NCI-H146 treated with DMSO at 0.1 percent for 48 hours (cell line): ENCODE measurements at regions not wholly inside any gene's neighbourhood (a gene's known extent, or its start where the extent isn't known, plus 50 kb on each side); places are given as distances from the start of the nearest gene placed in this dataset.
"Not testable (repeated sequence)": the region's sequence is repeated elsewhere in the genome, so short reads cannot be mapped to it uniquely, and the experiment has no call there.

Experiments used
- DNase-seq: peaks from one replicate; lab custom pipeline; 2025; ENCODE audit not compliant: unreplicated experiment; lab: John Stamatoyannopoulos, UW

DNA sequence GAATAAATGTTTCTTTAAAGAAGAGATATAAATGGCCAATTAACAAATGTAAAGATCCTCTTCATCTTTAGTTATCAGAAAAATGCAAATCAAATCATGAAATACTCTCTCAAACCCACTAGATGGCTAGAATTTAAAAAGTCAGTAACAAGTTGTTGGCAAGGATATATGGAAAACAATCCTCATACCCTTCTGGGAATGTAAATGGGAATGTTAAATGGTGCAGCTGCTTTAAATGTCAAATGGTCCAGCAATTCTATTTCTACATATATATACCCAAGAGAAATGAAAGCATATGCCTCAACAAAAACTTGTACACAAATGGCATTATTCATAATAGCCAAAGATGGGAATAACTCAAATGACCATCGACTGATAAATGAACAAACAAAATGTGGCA, 283.5 kb downstream of the RWDD3 start:
- no peak for DNase-seq

DNA sequence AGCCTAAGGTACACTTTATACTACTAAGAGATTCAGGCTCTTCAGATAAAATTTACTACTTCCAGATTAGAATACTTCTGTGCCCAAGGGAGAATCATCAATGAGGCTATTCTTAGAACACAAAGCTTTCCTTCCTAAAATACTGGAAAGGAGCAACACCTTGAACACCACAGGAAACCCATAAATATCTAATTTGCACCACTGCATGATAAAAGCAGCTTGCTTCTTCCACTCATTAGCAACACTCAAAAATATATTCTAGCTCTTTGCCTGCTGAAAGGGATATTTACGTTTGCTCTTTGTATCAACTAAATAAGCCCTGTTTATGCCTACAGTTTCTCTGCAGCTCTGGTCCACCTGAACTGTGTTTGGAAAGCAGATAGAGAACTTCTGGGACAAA, 284.3 kb downstream of the RWDD3 start:
- DNase-seq, result no peak

DNA sequence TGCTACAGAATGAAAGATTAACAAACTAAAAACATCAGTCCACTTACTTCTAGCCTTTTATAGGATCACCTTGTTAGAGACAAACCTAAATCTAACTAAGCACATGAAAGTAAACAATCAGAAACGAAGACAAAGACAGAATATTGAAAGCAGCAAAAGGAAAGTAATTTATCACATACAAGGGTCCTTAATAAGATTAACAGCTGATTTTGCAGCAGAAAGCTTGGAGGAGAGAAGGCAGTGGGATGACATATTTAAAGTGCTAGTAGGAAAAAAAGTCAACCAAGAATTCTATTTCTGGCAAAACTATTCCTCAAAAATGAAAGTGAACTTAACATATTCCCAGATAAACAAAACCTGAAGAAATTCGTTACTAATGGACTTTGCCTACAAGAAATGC, 286.4 kb downstream of the RWDD3 start:
- no peak for DNase-seq

DNA sequence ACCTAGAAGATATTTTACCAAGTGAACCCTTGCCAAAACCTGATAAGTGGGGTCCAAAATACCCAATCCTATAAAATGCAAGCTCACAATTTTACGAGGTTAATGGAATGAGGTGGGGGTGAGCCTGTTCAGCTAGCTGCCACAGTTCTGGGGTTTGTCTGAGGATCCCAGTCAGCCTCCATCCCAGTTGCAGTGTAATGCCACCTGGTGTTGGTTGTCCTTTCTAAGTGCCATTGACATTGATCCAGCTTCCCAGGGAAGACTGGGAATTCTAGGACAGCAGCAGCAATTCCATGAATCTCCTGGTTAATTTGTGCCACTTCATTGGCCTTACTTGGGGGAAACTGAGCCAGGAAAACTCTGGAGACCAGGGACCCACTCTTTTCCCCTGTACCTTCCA, 298.3 kb downstream of the RWDD3 start:
- no peak for DNase-seq

DNA sequence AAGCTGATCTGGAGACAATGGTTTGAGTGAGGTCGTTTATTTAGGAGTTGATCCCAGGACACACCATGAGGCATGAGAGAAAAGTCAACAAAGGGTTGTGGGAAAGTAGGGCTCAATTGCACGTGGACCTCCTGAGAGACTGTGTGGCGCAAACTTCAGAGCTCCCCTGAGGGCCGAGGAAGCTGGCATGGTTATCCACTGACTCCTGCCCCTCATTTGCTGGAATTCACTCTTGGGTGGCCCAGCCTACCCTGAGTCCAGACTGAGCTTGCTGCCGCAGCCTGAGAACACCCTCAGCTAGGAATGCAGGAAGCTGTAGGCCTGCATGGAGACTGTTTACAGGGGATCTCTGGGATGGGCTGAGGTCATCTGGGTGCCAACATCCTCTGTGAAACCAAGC, 301.0 kb downstream of the RWDD3 start:
- no peak for DNase-seq

DNA sequence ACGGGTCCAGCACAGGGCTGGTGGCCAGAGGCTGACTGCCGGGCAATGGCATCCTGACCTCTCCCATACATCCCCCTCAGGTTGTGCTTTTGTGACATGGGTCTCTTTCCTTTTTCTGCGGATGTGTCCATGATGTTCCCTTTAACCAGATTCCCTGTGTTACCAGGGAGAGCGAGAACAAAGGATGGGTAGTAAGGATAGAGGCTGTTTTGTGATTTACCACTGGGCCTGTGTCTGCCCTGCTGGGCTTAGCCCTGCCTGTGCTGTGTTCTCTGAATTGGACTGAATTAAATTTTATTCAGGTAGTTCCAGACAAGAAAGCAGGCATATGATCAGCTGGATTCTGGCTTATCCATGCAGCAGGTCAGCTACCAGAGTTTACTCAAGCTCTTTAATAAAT, 301.6 kb downstream of the RWDD3 start:
- no peak for DNase-seq

DNA sequence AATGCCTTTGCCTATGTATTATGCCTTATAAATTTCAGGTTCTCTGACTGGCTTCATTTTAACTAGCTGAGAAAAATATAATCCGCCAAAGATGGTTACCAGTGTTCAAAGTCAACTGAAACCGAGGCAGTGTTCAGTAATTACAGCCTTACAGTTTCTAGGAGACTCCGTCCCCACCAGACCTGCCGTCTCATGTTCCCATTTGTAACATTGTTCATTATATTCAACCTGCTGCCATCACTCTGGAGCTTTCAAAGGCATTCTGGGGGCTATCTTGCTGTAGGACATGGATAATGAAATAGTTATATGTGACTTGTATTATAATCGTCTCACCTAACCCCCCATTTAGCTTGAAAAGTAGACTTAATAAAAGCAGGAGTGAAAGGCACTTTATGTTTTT, 302.5 kb downstream of the RWDD3 start:
- no peak for DNase-seq

DNA sequence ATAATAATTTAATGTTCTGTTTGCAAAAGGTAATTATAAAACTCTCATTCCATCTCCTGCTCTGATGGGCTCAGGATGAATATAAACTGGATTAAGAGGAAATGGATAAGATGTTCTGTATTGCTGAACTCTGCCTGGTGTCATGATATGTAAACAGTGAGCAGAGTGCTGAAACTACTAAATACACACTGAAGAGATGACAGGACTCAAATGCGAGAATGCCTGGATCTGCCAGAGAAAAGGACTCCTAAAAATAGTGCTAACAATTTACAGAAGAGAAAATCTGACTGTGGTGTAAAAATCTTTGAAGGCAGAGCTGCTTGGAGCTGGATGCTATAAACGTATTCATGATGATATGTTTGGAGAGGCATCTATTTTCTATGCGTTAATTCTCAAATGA, 303.2 kb downstream of the RWDD3 start:
- DNase-seq, result no peak

DNA sequence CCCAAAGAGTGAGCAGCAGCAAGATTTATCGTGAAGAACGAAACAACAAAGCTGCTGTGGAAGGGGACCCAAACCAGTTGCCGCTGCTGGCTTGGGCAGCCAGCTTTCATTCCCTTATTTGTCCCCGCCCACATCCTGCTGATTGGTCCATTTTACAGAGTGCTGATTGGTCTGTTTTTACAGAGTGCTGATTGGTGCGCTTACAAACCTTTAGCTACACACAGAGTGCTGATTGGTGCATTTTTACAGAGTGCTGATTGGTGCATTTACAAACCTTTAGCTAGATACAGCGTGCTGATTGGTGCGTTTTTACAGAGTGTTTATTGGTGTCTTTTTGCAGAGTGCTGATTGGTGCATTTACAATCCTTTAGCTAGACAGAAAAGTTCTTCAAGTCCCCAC, 304.2 kb downstream of the RWDD3 start:
- DNase-seq, result not testable (repeated sequence)

DNA sequence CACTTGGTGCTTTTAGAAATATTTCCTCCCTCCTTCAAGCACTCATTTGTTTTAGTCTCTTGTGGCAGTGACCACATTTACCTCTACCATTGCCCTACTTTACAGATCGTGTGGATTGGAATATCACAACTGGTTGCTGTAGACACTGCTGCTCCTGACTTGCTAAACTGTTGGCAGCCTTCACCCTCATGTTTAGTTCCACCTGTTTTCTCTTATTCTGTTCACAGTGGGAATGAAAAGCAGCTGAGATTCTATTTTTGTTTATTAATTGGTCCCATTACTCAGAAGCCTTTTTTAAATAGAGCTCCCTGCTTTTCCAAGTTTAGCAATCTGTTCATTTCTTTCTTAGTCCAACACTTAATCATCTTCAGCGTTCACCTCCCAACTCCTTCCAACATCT, 308.9 kb downstream of the RWDD3 start:
- DNase-seq, result no peak

DNA sequence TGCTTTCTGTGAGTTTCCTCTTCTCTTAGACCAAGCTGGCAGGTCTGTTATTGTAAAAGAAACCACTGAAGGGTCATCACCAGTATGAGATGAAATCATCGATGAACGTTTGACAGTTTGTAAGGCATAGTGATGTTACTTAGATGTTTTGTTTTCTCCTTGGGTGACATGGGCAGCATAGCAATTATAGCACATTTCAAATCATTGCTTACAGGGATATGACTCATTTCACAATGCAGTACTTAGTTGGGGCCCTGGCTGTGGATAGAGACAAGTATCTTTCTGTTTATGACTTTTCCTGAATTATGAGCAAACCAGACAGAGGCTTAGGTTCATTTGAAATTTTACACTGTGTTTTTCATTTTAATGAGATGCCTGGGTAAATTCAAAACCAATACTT, 313.0 kb downstream of the RWDD3 start:
- no peak for DNase-seq

DNA sequence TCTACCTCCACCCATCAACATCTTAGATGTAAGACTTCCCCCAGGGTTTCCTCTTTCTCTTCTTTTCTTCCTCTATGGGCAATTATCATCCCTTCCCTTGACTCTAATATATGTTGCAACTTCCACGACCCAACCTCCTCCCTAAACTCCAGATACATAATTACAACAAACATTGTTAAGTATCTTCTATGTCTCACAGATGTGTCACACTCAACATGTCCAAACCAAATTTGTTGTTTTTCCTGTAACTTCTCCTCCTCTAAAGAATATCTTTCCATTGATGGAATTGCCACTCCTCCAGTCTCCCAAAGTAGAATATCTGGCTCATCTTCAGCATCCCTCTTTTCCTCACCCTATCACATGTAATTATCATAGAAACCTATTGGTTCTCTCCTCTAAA, 314.2 kb downstream of the RWDD3 start:
- DNase-seq, result no peak

DNA sequence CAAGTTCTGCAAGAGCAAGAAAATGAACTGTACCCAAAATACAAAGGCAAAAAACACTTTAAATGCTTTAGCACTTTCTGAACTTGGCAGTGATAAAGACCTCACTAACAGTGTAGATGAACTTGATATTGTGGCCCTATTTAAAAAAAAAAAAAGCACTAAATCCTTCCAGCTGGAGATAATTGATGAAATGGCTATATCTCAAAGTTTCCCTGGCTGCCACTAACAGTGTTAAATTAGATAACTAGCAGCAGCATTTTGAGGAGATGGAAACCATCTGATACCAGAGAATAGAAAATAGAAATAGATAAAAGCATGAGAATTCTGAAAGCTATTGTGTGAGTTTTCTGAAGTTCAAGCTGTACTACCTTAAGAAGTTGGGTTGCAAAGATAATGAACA, 317.2 kb downstream of the RWDD3 start:
- DNase-seq, result no peak

DNA sequence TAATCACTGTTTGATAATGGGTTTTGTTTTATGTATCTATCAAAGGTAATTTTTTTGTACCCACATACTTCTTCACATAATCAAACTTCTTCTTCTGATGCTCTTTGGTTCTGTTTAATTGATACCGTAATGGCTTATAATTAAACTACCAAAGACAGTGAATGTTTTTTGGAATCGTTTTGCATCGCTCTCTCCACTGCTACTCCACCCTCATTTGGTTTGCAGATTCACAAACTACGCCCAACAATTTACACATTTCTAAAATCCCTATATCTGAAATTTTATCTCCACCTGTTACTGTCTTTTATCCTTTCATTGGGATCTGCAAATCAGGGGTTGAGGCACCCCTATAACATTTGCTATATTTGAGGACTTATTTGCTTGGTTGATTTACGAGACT, 319.6 kb downstream of the RWDD3 start:
- no peak for DNase-seq

DNA sequence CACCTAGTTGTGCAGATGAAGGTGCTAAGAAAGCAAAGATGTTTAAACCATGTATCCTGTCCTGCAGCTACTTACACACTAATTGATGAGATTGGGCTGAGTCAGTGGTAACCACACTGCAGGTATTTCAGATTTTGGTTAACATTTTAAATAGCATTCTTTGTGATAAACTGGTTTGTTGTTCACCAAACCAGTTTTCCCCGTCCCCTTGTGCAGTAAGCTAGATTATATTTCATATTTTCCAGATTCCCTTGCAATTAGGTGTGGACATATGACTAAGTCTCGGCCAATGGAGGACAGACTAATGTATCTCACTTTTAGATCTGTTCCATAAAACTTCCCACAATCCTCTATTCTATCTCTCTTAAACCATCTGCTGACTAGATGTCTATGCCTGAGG, 320.4 kb downstream of the RWDD3 start:
- no peak for DNase-seq

DNA sequence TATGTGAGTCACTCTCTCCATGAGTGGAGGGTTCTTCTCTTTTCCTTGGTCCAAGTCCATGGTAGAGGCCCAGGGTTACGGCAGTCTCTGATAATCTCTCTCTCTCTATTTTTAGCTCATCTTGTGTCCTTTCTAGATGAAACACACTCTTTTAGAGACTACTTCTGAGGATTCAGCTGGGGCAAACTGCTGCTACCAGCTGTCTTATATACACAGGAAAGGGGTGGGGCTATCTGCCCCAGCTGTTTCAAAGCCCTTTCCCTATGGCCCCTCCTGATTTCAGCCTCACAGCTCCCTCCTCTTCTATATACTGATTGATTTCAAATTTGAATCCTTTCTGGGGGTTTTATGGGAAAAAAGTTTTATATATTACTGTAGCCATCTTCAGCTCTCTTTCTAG, 324.8 kb downstream of the RWDD3 start:
- DNase-seq, result no peak

DNA sequence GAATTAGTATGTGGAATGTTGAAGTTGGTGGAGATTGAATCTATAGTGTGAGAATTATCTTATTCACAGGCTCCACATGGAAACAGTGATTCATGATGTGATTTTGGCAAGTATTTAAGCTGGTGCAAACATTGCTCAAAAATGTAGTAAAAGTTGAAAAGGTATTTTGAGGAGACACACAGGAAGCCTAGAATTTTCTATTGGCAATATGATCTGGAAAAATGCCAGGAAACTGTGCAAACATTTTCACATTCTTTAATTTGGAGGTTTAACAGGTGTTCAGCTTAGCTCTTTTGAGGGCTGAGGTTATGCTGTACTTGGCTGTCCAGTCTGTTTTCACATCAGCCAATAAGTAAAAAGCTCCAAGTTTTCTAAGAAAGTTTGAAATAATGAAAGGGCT, 327.3 kb downstream of the RWDD3 start:
- no peak for DNase-seq

DNA sequence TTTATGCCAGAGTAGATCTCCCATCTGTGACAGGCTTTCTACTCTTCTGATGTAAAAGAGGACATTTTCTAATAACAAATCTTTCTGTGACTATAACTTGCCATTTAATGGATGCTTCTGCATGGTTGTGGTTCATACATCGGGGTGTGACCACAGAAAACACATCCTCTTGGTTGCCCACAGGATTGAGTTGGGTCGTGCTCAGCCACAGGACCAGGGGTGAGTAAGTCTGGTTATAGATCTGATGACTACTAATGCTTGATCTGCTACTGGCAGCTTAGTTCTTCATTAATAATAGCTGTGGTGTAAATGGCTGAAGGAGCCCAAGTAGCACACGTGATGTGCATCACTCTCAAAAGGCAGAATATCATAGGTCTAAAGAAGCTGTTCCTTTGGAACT, 328.2 kb downstream of the RWDD3 start:
- no peak for DNase-seq

DNA sequence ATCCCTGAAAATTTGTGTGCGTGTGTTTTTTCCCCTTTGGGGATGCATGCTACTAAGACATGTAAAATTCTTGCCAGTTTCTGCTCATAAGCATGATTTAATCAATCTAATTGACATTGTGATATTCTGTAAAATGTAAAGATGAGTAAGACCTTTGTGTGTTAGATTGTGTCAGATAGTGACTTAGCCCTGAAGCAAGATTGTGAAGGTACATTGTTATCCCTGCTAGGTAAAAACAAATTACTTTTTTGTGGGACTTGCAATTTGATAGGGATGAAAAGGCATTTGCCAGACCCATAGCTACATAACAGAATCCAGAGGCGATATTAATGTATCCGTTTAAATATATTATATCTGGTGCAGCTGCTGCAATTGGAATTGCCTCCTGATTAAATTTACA, 338.0 kb downstream of the RWDD3 start:
- DNase-seq, result no peak

DNA sequence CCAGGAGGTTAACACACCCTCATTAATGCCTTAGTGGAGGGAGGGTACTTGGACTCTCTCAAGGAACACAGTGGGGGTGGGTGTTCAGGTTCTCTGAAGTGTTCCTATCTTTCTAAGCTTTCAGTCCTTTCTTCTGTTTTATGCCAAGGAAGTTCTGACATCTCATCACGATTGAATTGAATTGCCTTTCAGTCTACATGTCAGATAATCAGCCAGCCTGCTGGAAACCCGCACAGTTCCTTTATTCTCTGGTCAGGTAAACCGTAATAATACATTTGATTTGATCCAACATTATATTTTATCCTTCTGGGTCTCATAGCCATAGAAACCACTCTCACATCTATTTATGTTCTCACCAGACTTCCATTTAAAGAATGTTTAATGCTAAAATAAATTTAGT, 339.0 kb downstream of the RWDD3 start:
- DNase-seq, result no peak

DNA sequence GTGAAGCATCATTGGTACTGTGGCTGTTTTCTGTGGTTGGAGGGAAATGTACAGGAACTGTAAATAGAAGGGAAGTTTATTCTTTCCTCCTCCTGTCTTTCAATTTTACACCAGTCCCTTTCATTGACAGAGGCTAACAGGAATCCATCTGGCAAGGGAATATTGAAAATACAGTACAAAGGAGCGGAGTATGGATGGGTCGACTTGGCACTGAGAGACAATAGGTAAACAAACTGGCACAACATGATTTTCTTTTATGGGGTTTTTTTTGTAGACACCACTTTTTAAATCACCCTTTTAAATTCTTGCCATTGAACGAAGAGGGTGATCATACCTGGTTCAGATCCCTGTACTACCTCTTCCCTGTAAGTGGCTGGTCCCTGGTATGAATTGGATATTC, 341.3 kb downstream of the RWDD3 start:
- no peak for DNase-seq

DNA sequence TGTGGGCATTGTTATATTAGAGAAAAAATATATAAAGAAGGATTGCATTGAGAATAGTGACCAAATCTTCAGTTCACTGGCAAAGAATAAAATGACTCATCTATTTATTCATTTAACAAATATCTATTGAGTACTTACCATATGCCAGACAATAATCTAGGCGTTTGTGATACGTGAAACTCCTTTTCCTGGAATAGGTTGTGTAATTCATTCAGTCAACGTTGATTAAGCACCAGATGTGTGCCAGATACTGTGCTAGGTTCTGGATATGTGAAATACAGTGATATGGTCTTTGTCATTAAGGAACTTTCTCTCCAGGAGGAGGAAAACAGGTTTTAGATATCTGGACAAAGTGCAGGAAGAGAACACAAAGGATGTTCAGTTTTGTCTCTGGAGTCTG, 344.5 kb downstream of the RWDD3 start:
- DNase-seq, result no peak

DNA sequence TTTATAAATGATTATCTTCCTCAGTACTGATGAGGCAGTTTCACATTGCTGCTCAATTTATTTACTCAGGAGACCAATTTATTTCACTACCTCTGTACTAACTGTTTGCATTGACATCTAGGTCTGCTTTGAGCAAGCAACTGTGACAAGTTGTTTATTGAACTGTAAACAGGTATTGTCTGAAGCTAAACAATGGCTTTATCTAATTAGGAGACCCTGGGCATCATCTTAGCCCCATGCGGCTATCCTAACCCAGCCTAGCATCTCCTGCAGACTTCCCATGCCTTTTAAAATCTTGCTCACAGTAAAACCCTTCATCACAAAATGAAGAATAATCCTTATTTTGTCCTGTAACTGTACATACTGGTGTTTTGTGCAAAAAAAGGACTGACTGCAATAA, 348.2 kb downstream of the RWDD3 start:
- no peak for DNase-seq

DNA sequence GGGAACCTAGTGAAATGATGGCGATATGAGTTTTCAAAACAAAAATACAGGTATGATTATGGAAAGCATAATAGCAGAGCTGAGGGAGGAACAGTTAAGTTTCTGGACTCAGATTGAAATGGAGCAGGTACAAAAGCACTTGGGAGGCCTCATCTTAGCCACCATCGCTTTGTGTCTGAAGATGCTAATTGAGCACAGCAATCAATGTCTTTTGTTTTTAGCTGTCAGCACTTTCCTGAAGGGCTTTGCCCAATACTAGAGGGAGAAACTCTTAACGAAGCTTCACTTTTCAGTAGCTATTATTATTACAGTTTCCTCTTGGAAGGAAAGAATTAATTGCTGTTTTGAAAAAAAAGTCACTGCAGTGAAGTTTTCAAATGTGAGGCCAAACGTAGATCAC, 348.7 kb downstream of the RWDD3 start:
- no peak for DNase-seq
